Activated gamma-delta T cell treated with Interleukin-2 at 50 U/mL for 16 hours (primary cell): ENCODE measurements at regions not wholly inside any gene's neighbourhood (a gene's known extent, or its start where the extent isn't known, plus 50 kb on each side); places are given as distances from the start of the nearest gene placed in this dataset.
"Not testable (repeated sequence)": the region's sequence is repeated elsewhere in the genome, so short reads cannot be mapped to it uniquely, and the experiment has no call there.

Experiments used
- DNase-seq: peaks from one replicate; pipeline ENCODE4 v3.0.0-alpha.2; 2020

DNA sequence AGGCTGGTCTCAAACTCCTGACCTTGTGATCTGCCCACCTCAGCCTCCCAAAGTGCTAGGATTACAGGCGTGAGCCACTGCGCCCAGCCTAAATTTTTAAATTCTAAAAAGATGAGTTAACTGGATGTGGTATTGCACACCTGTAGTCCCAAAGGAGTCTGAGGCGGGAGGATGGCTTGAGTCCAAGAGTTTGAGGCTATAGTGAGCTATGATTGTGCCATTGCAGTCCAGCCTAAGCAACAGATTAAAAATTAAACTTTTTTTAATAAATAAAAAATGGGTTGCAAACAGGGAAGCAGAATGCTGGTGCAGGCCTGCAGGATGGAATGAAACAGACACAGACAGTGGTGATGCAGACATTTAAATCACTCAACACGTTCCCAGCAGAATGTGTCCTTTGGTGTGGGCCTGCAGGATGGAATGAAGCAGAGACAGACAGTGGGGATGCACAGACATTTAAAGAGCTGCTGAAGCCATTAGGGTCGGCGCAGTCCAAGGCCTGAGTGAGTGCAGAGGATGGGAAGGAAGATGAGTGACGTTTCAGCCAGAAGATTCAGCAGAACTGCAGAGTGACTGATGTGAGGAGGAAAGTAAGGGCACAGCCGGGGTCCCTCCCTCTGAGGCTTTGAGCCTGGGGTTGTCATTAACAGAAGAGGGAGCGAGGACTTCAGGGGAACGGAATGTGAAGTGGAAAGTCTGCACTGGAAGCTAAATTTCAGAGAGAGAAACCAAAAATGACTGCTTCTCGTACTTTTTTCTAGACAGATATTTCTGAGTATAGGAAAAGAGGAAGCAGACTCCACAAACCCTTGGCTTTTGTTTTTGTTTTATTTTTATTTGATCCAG, 117.5 kb downstream of the RIN2 start:
- DNase-seq: no peak

DNA sequence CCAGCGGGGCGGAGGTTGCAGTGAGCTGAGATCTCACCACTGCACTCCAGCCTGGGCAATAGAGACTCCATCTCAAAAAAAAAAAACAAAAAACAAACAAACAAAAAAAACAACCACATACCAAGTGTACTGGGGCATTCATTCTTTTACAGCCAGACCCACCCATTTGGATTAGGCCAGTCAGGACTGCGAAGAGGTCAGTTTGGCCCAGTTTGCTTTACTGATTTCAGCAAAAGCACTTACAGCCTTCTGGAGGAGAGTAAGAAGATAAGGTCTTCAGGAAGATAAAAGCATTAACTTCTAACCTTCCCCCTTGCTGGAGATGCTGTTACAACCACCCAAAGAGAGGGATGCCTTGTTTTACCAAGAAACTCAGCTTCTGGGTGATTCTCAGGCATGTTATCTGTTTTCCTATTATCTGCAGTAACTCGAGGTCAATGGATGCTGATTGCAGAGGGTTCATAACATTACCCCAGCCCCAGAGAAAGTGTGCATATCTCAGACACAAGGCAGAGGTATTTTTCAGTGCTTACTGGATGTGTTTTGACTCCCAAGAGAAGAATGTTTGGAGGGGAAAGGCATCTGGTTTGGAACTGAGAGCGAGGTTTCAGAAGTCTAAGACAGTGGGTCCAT, 118.9 kb downstream of the RIN2 start:
- no peak for DNase-seq

DNA sequence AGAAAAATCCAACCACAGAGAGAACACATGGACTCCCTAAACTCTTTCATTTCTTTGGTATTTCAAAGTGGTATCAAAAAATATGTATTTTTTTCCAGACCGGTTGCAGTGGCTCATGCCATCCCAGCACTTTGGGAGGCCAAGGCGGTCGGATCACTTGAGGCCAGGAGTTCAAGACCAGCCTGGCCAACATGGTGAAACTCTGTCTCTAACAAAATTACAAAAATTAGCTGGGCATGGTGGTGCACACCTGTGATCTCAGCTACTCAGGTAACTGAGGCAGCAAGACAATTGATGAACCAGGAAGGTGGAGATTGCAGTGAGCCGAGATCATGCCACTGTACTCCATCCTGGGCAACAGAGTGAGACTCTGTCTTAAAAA, 121.8 kb downstream of the RIN2 start:
- DNase-seq: not testable (repeated sequence)

DNA sequence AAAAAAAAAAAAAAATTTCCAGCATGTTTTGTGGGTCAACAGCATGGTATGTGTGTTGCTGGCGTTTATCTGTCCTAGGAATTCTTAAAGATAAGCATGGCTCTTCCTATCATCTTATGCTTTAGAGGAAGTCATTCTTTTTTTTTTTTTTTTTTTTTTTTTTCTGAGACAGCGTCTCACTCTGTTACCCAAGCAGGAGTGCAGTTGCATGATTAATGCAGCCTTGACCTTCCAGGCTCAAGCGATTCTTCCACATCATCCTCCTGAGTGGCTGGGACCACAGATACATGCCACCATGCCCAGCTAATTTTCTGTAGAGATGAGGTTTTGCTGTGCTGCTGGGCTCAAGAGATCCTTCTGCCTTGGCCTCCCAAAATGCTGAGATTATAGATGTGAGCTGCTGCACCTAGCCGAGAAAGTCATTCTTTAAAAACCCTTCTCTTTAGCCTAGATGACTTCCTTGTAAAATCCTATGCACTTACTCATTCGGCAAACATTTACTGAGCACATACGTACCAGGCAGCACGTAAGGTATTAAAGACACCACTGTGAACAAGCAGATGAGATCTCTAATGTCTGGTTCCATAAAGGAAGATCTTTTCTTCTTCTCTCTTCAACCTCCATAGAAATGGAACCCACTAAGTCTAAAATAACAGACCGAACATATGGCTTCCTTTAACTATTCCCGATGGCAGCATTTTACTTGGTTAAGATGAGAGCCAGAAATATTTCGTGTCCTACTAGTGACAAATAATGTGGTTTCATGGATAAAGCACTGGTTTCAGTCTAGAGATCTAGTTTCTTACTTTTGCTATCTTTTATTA, 122.4 kb downstream of the RIN2 start:
- DNase-seq: no peak

DNA sequence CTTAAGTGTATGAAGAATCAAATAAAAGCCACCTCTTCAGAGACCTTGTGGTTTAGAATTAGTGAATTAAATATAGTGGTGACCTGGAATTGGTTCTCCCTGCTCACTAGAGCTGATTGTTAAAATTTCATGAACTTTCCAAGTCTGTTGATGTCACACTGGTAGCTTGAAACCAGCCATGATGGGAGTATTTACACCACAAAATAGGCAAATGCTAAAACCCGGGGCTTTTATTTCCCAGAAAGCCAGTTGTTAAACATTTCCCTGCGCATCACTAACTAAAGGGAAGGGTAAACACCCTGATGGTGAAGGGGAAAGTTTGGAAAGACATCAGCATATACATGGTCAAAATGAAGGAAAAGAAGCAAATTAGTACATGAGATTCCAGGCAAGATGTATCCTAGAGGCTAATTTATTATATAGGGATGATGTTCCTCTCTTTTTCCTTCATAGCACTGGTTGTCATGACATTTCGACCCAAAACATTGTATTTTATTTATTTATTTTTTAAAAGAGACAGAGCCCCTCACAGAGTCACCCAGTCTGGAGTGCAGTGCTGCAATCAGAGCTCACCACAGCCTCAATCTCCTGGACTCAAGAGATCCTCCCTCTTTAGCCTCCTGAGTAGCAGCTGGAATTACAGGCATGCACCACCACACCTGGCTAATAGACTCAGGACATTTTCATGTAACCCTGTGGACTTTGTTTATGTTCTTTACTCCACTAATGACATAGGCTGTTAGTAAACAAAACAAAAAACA, 123.2 kb downstream of the RIN2 start:
- DNase-seq: no peak

DNA sequence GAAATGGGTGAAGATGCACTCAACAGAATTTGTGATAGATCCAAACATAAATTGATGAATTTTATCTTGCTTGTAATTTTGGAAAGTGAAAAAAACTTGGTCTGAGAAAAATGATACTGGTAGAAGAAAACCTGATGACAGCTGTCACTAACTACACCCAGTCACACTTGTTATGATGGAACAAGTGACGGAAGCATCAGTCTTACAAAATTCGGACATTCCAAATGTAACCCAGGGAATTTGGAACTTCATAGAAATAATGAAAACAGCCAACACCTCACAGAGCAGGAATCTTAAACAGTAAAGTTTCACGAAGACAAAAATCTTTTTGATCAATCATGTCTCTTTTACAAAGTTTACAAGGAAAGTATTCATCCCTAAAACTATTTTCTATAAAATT, 123.9 kb downstream of the RIN2 start:
- no peak for DNase-seq

DNA sequence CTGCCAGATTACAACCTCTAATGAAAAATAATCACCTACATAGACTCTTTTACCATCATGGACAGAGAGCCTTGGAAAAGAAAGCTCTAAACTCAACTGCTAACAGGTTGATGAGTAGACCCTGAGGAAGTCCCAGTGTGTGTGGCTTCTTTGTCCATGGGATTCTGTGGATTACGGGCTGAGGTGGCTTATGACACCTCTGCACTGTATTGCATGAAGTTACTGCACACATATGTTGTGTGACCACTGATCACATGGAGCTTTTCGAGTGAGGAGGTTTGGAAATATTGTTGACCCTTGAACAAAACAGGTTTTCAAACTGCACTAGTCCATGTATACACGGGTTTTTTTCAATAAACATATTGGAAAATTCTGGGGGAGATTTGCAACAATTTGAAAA, 124.4 kb downstream of the RIN2 start:
- no peak for DNase-seq

DNA sequence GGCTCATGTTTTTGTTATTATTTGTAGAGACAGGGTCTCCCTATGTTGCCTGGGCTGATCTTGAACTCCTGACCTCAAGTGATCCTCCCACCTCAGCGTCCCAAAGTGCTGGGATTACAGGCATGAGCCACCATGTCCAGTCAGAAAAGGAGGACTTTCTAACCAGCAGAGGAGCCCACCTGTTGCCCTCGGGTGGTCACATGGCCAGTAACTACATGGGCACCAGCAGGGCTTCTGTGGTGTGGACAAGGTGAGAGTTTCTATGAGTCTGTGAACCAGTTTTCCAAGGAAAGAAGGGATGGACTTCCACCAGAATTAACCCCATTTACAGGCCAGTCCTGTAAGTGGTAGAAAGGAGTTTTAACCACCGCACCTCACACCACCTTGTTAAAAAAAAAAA, 125.4 kb downstream of the RIN2 start:
- DNase-seq: no peak

DNA sequence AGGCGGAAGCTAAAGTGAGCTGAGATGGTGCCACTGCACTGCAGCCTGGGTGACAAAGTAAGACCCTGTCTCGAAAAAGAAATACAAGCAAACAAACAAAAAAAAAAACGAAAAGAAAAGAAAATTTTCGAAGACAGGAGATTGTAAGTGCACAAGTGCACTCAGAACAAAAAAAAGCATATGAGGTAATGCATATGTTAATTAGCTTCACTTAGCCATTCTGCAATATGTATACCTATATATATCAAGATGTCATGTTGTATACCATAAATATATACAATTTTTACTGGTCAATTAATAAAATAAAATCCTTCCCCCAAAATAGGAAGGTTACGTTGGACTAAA, 127.5 kb downstream of the RIN2 start:
- DNase-seq: no peak

DNA sequence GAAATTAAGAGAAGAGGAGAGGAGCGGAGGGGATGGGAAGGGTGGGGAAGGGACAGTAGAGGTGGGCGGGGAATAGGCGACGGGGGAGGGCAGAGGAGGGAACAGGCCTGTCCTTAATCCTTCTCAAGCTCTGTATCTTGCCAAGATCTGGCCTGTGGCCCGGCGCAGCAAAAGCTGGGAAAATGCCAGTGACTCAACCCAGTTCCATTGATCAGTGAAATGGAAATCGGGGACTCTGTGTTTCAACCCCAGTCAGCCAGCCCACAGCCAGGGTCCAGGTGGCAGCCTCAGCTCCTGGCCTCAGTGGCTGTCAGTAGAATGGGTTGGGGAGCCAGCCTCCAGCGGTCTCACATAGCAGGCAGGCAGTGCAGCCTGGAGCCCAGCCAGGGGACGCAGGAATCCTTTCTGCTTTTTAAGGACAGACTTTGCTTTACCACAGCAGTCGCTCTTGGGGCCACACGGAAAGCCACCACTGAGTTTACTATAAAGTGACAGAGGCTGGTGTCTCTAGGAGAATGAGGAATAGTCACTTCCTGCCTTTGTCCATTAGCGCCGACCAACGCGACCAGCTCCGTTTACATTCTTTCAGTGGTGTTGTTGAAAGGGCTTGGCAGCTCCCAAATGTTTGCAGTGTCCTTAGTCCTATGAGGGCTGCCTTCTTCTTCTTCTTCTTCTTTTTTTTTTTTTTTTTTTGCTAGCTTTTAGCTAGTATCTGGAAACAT, 128.0 kb downstream of the RIN2 start:
- DNase-seq: no peak

DNA sequence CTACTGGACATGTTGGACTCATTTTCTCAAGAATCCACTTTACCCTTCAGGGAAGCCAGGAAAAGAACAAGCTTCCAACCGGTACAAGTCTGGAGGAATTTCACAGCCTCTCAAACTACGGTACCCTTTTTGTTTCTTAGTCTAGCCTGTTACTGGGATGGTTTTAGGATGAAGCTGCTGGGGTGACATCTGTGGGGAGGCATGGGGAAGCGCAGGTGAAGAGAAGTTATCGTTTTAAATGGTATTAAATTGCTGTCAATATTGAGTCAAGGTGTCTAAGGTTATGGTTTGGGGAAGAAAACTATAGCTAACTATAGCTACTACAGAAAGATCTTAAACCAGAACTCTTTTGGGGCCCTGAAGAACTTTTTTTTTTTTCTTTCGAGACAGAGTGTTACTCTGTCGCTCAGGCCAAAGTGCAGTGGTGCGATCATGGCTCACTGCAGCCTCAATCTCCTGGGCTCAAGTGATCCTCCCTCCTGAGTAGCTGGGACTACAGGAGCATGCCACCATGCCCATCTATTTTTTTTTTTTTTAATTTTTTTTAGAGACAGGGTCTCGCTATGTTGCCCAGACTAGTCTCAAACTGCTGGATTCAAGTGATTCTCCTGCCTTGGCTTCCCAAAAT, 128.7 kb downstream of the RIN2 start:
- DNase-seq: no peak

DNA sequence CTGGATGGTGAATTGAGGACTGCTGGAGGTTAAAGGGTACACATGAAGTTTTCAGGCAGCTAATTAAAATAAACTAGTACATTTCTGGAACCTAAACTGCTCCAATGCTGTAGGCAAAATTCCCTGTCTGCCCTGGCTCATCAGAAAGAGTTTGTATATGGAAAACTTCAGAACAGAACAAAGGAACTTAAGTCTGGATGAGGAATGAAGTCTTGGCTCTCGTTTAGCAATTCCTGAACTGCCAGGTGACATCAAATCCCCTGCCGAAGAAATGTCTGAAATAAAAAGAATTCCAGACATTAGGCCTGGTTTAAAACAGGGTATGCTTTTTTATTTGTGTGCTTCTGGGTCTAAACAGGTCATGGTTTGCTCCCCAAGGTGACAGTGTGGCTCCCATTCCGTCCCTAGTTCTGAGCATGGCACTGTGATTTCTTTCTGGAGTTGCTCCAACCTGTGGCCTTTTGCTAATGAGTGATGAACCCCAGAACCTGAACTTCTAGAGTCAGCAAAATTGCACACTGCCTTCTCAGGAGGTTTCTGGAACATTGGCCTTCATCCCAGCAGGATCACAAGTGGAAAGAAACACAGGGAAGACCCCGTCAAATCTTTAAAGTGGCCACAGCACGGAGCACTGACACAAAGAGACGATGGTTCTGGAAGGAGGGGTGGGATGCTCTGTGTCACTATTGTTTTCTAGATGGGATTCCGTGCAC, 129.4 kb upstream of the NAA20 start:
- DNase-seq: no peak

DNA sequence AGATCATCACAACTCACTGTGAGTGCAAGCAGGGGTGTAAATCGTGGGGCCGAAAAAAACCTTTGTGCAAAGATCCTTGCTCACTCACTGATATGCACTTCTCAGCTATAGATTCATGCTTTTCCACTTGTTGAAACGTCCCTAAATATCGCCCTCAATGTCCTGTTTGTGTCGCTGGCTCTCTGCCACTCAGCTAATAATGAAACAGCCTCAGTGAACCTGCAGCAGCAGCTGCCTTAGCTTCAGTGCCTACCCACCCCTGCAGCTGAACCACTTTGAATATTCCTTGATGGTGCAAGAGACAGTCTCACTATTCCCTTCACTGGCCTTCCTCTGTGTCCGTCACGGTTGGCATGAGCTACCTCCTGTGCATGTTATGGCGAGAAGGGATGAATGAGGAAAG, 128.9 kb upstream of the NAA20 start:
- DNase-seq: no peak

DNA sequence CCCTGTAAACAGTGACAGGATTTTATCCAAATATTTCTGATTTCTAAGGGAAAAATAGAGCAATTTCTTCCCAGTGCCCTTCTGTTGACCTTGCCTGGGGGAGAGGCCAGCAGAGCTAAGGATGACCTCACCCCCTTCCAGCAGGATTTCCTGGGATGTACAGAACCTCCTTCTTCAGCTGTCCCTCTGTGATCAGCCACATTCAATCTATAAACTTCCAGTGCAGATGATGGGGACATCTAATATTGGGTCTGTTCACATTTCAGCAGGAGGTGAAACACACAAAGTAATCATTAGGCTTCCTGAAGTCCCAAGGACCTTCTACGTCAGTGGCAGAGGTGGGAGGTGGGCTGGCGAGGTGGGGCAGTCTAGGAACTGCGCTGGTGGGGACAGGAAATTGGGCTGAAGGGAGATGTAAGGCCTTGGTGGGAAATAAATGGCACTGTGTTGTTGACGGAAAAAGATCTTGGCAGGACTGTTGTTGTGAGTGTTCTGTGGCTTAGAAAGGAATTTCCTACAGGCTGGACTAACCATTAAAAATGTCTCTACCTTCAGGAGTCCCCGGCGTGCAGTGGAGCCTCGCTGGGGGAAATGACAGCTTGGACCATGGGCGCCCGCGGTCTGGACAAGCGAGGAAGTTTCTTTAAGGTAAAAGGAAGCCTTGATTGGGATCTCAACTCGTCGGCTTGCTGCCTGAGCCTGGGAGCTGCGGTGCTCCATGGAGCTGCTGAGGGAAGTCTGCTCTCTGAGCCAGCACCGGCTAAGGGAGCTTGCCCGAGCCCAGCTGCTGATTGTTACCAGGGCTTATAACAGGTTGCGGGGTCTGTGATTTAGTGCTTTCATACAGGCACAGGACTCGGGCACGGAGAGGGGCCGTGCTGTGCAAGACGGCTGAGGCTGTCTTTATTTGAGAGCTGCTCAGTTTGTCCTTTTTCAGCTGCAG, 127.9 kb upstream of the NAA20 start:
- DNase-seq: no peak

DNA sequence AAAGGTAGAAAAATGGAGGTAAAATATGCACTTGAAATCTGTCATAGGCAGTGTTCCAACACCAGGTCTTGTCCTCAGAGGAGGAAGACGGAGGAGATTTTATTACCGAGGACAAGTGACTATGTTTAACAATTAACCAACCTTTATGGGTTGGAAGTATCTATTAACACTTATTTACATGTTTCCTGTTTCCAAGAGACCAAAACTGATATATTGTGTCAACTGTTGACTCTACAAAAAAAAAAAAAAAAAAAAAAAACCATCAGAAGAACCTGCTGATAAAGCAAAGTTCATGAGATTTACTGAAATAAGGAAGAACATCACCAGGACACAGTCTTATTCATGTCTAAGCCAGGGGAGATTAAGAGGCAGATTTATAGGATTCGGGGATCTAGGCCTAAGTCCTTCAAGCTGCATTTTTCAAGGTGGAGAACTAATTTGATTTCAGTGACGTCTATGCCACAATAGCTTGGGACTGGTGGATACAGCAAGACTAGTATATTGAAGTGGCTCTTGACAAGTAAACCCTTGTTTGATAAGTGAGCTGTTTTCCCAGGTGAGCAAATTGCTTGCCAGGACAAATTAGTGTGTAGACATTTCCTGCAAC, 126.6 kb upstream of the NAA20 start:
- no peak for DNase-seq

DNA sequence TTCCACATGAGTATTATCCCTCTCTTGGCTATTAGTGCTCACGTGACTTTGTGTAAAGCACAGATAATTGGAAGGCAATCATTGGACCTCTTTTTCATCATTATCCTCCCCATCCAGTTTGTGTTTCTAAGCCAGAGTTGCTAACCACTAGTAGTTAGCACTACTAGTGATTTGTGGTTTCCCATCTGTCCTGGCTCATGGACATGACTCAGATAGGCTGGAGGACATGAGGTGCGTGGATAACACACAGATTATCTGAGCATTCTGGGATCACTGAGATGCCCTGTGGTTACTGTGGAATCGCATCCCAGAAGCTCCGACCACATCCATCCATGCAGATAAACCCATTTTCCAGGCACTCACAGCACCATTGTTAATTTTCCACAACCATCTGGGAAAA, 123.8 kb upstream of the NAA20 start:
- DNase-seq: no peak

DNA sequence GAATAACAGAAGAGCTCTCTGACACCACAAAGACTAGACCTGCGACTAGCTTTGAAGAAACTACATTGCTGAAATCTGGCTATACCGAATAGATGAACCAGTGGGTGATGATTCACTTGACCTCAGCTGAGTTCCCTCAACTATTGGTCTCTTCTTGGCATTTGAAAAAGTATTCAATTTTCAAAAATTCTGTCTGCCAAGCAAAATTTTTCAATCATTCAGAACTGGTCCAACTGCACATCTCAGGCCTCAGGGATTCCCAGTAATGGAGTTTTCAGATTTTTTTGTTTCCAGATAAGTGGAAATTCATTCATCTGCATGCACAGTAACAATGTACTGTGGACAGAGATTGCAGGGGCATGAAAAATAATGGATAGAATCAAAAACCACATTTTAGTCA, 121.4 kb upstream of the NAA20 start:
- DNase-seq: no peak

DNA sequence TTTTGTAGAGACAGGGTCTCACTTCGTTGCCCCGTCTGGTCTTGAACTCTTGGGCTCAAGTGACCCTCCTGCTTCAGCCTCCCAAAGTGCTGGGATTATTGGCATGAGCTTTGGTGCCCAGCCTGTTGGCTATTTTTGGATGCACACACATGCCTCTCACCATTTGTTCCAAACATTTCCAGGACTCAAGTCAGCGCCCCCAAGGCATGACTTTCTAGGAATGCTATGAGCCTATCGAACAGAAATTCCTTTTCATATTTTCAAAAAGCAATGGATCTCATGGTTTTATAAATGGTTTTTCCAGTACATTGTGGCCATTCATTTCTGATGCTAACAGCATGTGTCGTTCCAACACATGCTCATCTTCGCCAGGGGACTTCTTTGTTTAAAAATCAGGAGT, 119.3 kb upstream of the NAA20 start:
- no peak for DNase-seq

DNA sequence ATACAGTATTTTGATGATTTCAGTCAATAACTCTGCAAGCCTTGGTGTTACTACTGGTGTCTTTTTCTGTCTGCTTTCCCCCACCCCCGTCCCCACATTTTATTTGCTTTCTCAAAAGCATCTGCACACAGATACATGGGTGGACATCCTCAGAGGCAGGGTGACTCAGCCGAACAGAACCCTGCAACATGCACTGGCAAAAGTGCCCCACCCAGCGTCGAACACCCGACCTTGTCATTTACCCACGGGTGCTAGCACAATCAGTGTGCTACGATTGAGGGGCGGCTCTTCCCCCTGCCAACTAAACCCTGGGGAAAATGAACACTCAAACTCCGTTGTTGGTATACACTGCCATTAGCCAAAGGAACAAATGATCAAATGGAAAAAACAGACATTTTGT, 115.9 kb upstream of the NAA20 start:
- DNase-seq: no peak
